C4-2B (cell line): ENCODE measurements at regions not wholly inside any gene's neighbourhood (a gene's known extent, or its start where the extent isn't known, plus 50 kb on each side); places are given as distances from the start of the nearest gene placed in this dataset.

ENCODE experiments used
- ZFX ChIP-seq: fragments of 450-650 bp; IDR thresholded peaks from 2 replicates; pipeline ENCODE4 v1.6.1; 2017
- TF ChIP-seq, protein P1 (sequence below): fragments of 450-650 bp; conservative IDR thresholded peaks from 2 replicates; pipeline ENCODE4 v1.5.1; 2017; ENCODE audit warnings: mild to moderate bottlenecking

DNA sequence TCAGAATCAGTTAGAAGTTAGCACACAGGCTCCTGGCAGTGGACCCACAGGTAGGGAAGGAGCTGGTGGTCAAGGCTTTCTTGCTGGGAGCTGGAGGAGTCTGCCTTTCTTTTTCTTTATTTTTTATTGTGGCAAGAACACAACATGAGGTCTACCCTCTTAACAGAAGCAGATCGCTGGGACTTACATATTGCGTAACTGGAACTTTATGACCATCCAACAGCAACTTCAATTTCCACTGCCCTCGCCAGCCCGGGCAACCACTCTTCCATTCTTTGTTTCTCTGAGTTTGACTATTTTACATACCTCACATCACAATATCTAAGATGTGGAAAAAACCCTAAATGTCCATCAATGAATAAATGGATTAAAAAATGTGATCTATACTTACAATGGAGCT is 147.8 kb upstream of the AJAP1 start:
- TF ChIP-seq, protein P1, sequence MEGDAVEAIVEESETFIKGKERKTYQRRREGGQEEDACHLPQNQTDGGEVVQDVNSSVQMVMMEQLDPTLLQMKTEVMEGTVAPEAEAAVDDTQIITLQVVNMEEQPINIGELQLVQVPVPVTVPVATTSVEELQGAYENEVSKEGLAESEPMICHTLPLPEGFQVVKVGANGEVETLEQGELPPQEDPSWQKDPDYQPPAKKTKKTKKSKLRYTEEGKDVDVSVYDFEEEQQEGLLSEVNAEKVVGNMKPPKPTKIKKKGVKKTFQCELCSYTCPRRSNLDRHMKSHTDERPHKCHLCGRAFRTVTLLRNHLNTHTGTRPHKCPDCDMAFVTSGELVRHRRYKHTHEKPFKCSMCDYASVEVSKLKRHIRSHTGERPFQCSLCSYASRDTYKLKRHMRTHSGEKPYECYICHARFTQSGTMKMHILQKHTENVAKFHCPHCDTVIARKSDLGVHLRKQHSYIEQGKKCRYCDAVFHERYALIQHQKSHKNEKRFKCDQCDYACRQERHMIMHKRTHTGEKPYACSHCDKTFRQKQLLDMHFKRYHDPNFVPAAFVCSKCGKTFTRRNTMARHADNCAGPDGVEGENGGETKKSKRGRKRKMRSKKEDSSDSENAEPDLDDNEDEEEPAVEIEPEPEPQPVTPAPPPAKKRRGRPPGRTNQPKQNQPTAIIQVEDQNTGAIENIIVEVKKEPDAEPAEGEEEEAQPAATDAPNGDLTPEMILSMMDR: no peak
- no peak for TF ChIP-seq ZFX
